ENCODE measurements at regions not wholly inside any gene's neighbourhood (a gene's known extent, or its start where the extent isn't known, plus 50 kb on each side); places are given as distances from the start of the nearest gene placed in this dataset.
"Not testable (repeated sequence)": the region's sequence is repeated elsewhere in the genome, so short reads cannot be mapped to it uniquely, and the experiment has no call there.

GRCh38 chr3:117011687-117012250 lies 302.2 kb downstream of the TUSC7 start:
- DNase-seq: no peak

- peak; percentile 72 for DNase-seq
Observed at GRCh38 chr3:117016378-117016777, 306.8 kb downstream of the TUSC7 start.

GRCh38 chr3:117017135-117017894 lies 307.7 kb downstream of the TUSC7 start:
- no peak for DNase-seq

GRCh38 chr3:117018655-117019054 lies 309.1 kb downstream of the TUSC7 start:
- DNase-seq: no peak

GRCh38 chr3:117019082-117019713 lies 309.6 kb downstream of the TUSC7 start:
- DNase-seq: peak; percentile 83

- no peak for DNase-seq
Observed at GRCh38 chr3:117026401-117026800, 316.8 kb downstream of the TUSC7 start.

GRCh38 chr3:117035745-117036144 lies 326.2 kb downstream of the TUSC7 start:
- DNase-seq: peak; percentile 93

- DNase-seq: no peak
Observed at GRCh38 chr3:117036259-117036799, 326.8 kb downstream of the TUSC7 start.

GRCh38 chr3:117045143-117045542 lies 335.6 kb downstream of the TUSC7 start:
- peak; percentile 94 for DNase-seq

GRCh38 chr3:117047951-117048705 lies 338.5 kb downstream of the TUSC7 start:
- DNase-seq: no peak

- DNase-seq: peak; percentile 70
Observed at GRCh38 chr3:117052395-117052794, 342.8 kb downstream of the TUSC7 start.

- DNase-seq: no peak
Observed at GRCh38 chr3:117054556-117054955, 345.0 kb downstream of the TUSC7 start.

GRCh38 chr3:117056946-117057345 lies 347.4 kb downstream of the TUSC7 start:
- DNase-seq: not testable (repeated sequence)

GRCh38 chr3:117059067-117059955 lies 349.7 kb downstream of the TUSC7 start:
- no peak for DNase-seq

- no peak for DNase-seq
Observed at GRCh38 chr3:117059956-117060270, 350.3 kb downstream of the TUSC7 start.

GRCh38 chr3:117063930-117064329 lies 354.4 kb downstream of the TUSC7 start:
- no peak for DNase-seq

GRCh38 chr3:117068301-117068700 lies 358.7 kb downstream of the TUSC7 start:
- DNase-seq: no peak

GRCh38 chr3:117074826-117075225 lies 365.2 kb downstream of the TUSC7 start:
- DNase-seq: no peak

- no peak for DNase-seq
Observed at GRCh38 chr3:117079997-117080396, 370.4 kb downstream of the TUSC7 start.

GRCh38 chr3:117080872-117081271 lies 371.3 kb downstream of the TUSC7 start:
- DNase-seq: no peak

- no peak for DNase-seq
Observed at GRCh38 chr3:117084277-117084676, 374.7 kb downstream of the TUSC7 start.

- DNase-seq: no peak
Observed at GRCh38 chr3:117084739-117085270, 375.2 kb downstream of the TUSC7 start.
